ENCODE measurements at regions not wholly inside any gene's neighbourhood (a gene's known extent, or its start where the extent isn't known, plus 50 kb on each side); places are given as distances from the start of the nearest gene placed in this dataset.

- DNase-seq = no peak
Observed at GRCh38 chr3:35849496-35849895, 210.2 kb downstream of the ARPP21 start.

DNA sequence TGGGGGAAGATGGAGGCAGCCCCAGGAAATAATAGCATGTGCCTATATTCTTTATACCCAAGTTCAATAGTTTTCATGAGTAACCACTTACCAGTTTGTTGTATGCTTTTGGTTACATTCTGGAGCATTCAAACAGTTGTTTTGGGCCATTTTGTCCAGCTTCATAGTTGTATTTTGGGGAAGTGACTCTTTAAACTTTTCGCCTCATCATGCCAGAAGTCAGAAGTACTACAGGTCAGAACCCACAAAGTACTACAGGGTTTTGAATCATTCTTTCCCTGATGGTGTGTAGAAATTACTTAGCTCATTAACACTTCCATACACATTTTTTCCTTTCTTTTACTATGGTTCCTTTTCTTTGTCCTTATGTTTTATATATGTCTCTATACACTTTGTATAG is 210.6 kb downstream of the ARPP21 start:
- no peak for DNase-seq

DNA sequence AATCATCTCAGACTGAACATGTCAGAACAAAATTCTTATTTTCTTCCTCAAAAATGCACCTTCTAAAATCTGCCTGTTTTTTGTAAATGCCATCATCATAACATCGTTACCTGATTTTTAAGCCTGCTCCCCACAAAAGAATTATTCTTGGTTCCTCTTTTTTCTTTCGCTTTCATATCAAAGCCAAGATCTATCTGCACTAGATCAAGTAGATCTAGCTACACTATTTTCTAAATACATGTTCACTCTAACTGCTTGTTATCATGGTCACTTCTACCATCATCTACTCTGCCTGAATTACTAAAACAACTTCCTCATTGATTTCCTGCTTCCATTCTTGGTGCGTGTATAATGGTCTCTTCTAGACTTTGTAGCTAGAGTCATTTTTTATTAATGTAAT is 217.7 kb downstream of the ARPP21 start:
- no peak for DNase-seq

- no peak for DNase-seq
Observed at GRCh38 chr3:35862057-35862456, 222.7 kb downstream of the ARPP21 start.

DNA sequence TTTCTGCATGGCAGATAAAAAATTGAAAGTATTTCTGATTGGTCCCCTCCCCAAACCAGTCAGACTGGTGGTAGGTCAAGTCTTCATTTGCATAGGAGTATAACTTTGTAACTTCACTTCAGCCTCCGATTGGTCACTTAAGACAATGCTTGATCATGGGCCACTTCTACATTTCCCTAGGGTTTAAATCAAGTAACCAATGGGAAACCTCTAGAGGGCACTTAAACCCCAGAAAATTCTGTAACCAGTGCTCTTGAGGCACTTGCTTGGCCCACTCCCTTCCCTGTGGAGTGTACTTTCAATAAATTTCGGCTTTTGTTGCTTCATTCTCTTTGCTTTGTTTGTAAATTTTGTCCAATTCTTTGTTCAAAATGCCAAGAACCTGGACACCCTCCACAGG is 225.5 kb downstream of the ARPP21 start:
- no peak for DNase-seq

- no peak for DNase-seq
Observed at GRCh38 chr3:35867791-35868190, 228.5 kb downstream of the ARPP21 start.

DNA sequence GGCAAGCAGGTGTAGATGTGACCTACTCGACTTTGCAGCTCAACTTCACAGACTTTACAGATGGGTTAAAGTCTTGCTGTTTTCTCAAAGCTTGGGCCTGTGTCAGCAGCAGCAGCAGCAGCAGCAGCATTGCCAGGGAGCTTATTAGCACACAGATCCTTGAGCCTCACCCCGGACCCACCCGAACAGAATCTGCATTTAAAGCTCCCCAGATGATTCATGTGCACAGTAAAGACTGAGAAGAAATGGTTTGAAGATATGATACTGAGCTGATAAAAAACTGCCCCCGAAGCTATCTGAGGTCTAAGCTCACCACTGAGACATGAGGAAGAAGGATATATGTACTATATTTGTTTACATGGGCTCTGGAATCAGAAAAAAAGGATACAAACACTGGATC is 231.7 kb downstream of the ARPP21 start:
- peak in 1 of 3 donors; percentile 2 for DNase-seq

DNA sequence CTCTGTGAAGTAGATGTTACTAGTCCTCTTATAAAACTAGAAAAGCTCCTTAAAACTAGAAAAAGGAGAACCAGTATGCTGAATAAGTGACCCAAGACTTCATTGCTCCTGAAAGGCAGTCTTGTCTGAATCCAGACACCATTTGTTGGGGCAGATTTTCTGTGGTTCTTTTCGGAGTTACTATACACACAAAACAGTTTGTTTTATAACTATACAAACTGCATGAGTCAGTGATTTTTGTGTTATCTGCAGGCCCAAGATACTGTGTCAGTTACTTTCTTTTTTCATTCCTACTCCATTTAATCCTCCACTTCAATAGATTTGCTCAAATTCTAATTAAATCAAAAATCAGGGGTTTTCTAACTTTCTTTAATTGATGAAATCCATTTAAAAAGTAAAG is 244.6 kb downstream of the ARPP21 start:
- no peak for DNase-seq

DNA sequence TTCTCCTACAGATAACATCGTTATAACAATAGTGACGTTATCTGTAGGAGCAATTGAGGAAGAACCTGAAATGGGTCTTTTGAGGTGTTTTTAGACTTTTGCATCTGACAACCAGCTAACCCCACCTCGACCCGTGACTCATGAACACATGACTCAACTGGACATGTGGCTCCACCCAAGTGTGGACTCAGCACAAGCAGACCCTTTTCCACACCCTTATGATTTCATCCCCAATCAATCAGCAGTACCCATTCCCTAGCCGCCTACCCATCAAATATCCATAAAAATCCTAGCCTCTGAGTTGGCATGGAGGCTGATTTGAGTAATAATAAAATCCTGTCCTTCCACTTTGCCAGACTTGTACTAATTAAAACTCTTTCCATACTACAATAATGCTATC is 255.4 kb downstream of the ARPP21 start:
- DNase-seq = no peak

DNA sequence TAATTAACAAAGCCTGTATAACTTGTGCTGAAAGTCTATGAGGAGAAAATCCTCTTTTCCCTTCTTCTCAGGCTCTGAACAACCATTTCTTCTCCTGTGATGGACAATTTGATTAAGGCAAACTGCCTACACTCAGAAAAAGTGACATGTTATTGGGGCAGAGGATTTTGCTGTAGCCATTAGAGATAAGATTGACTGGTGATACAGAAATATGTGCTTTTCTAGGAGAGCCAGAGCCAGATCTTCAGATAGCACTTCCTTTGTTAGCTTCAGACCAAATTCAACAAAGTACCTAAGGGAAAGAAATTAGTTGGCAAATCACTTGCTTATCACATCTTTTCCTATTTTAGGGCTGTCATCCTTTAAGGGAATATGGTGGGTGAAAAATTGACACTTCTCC is 259.9 kb downstream of the ARPP21 start:
- DNase-seq = no peak

- no peak for DNase-seq
Observed at GRCh38 chr3:35900079-35900478, 260.8 kb downstream of the ARPP21 start.

DNA sequence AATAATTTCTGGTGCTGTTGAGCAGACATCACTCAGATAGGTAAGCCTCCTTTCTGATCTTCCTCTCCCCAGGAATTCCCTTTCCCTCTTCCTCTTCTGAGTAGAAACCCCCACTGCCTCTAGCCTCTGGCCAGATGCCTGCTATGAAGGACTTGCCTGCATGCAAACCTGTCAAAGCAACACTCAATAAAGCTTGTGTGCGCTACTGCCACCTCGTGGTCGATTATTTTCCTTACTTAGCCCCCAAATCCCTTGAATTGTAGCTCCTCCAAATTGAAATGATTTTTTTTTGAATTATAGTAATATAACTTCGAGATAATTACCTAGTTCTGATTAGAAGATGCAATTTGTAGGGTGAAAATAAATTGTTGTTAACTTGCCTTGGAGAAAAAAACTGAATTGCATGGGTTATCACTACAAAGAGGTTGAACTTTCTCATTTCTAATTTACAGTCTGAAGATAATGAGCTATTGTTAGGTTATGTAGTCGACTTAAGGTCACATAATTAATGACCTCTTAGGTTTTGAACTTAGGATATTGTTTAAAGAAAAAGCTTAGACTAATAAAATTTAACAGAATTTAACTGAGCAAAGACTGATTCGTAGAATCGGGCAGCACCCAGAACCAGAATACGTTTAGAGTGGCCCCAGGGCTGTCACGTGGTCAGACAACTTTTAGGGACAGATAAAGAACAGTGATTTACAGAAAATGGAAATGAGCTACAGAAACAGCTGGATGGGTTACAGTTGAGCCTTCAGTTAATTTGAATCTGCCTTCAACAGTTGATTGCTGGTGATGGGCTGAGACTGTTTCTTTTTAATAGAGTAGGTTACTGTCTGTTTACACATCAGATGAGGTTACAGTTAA is 269.3 kb downstream of the ARPP21 start:
- peak; percentile 61 to 76 (median 74) for DNase-seq

GRCh38 chr3:35919160-35919559 is 279.8 kb downstream of the ARPP21 start:
- DNase-seq = no peak

DNA sequence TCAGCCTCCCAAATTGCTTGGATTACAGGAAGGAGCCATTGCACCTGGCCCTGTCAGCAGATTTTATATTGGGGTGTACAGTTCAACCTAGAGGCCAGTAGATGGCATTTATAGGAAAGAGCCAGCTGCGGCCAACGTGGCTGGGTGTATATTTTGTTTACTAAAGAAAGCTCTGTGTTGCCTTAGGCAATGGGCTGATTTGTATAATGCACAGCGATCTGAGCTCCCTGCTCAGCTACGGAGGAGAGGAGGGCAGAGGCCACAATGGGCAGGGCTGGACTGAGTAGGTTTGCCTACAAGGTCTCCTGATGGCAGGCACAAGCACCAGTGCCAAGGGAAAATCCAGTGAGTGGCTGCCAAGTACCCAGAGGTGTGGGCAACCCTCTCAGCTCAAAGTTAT is 282.4 kb downstream of the ARPP21 start:
- no peak for DNase-seq

DNA sequence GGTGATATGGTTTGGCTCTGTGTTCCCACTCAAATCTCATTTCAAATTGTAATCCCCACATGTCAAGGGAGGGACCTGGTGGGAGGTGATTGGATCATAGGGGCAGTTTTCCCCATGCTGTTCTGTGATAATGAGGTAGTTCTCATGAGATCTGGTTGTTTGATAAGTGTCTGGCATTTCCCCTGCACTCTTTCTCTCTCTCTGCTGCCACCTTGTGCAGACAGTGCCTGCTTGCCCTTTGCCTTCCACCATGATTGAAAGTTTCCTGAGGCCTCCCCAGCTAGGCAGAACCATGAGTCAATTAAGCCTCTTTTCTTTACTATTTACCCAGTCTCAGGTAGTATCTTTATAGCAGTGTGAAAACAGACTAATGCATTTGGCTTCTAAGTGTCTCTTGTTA is 284.7 kb downstream of the ARPP21 start:
- peak in 1 of 3 donors; percentile 4 for DNase-seq

- DNase-seq = no peak
Observed at GRCh38 chr3:35927441-35927840, 288.1 kb downstream of the ARPP21 start.

- DNase-seq = no peak
Observed at GRCh38 chr3:35929158-35929557, 289.8 kb downstream of the ARPP21 start.

DNA sequence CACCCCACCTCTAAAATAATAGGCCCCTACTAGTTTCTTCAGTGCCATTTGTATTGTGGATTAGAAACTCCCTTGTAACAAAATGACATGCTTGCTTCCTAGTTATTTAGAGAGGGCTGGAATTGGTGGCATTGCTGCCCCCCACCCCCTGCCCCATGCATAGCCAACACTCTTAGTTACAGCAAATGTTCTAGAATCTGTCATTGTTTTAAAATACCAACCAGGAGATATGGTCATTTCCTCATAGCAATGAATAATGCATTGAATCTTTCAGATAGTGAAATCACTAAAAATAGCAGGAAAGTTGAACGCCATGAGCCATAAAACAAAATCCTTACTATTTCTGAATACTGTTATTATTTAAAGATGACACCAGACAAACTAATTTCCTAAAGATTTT is 292.5 kb downstream of the ARPP21 start:
- DNase-seq = no peak

- DNase-seq = peak; percentile 13 to 57 (median 32)
Observed at GRCh38 chr3:35932995-35933394, 293.7 kb downstream of the ARPP21 start.

DNA sequence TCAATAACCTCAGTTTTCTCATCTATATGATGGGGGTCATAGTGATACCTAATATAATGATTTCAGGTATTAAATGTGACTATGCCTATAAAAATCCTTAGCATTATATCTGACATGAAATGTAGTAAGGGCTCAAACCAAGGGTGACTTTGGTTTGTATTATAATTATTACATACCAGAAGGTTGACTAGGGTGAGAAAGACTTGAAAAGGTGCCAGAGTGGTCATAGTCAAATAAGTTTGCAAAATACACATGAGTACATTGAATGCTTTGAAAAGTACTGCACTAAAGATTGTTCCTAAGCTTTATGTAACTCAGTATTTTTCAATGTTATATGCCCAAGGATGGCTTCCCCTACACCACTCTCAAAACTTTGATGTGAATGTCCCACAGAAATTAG is 297.2 kb downstream of the ARPP21 start:
- peak in 1 of 3 donors; percentile 27 for DNase-seq

GRCh38 chr3:35944926-35945710 is 305.8 kb downstream of the ARPP21 start:
- DNase-seq = no peak

DNA sequence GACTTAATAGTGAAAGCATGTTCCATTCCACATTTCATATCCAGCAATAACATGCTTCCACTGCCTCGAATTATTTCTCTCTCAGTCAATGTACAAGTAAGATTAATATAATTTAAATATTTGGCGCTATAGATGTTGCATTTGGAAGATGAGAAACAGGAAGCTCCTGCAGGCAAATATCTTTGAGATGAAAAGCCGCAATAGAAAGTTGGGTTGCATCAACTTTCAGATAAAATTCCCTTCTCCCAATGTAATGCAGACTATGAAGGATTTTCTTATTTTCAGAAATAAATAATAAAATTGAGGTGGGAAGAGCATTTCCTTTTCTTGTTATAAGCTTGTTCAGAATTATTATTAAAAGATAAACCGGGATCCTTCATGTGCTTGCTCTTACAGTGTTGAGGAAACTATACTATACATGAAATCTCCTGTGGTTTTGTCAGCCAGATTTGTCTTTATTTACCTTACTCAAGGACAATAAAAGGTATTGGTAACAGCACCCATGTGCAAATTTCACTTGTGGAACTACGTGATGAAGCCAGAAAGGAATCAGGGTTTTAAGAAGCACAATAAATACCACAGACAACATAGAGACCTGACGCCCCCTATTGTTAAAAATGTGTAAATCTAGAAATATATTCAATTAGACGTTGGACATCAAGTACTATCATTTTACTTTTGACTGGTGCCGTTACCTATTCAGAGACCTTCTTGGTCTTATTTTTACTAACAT is 307.0 kb downstream of the ARPP21 start:
- DNase-seq = peak in 1 of 3 donors; percentile 26
